B cell (primary cell): ENCODE measurements at regions not wholly inside any gene's neighbourhood (a gene's known extent, or its start where the extent isn't known, plus 50 kb on each side); places are given as distances from the start of the nearest gene placed in this dataset.

ENCODE experiments used
- ATAC-seq: fragments of 200-7000 bp; cut with Tn5 transposase; one replicate; pipeline ENCODE4 v1.10.0; 2021; ENCODE audit warnings: low read depth, mild to moderate bottlenecking, moderate number of reproducible peaks, moderate library complexity
- CTCF ChIA-PET: fragments of 350-600 bp; sonication (Branson Sonifier 250); formaldehyde crosslinking; loops from one replicate; lab custom pipeline; 2021; ENCODE audit warnings: antibody characterized with exemption, inconsistent platforms; lab: Charles Lee
- POLR2A ChIA-PET: fragments of 350-600 bp; sonication (Branson Sonifier 250); formaldehyde crosslinking; loops from one replicate; lab custom pipeline; 2021; ENCODE audit warnings: antibody characterized with exemption; lab: Charles Lee
- DNase-seq: peaks from one replicate; pipeline ENCODE4 v3.0.0; 2013
- H2AFZ ChIP-seq: 2 replicates; pipeline ENCODE4 v1.6.1; 2012; ENCODE audit warnings: mild to moderate bottlenecking, low read depth, low read length; ENCODE audit not compliant: insufficient read depth, poor library complexity, severe bottlenecking
- H3K27ac ChIP-seq, 2 donors: 1 replicate in 1 of 2; 2 replicates in 1 of 2; pipeline ENCODE4 v1.5.1; 2012 to 2013; ENCODE audit warnings: low read length in 2 of 2, mild to moderate bottlenecking in 2 of 2, moderate library complexity in 1 of 2
- H3K27me3 ChIP-seq, 4 experiments: fragments of 200-600 bp in 1 of 4; sonication (generic) in 1 of 4; replicated peaks in 1 of 4; 1 replicate in 2 of 4; 2 replicates in 2 of 4; pipeline versions ENCODE4 v1.6.1 to v1.7.0; 2013 to 2016; ENCODE audit warnings: low read length in 3 of 4, mild to moderate bottlenecking in 2 of 4, mixed read lengths in 1 of 4, moderate library complexity in 1 of 4; ENCODE audit not compliant: insufficient read depth in 4 of 4, control insufficient read depth in 3 of 4; ENCODE audit errors: control extremely low read depth in 1 of 4
- H3K36me3 ChIP-seq, 2 experiments: replicated peaks in 1 of 2; 1 replicate in 1 of 2; 2 replicates in 1 of 2; pipeline versions ENCODE4 v1.6.1 to v1.7.1; 2013; ENCODE audit warnings: low read length in 1 of 2; ENCODE audit not compliant: insufficient read depth in 2 of 2, control insufficient read depth in 1 of 2; ENCODE audit errors: control extremely low read depth in 1 of 2, extremely low read depth in 1 of 2
- H3K4me1 ChIP-seq, 2 donors: fragments of 200-600 bp in 1 of 2; sonication (generic) in 1 of 2; 1 replicate in 1 of 2; 2 replicates in 1 of 2; pipeline versions ENCODE4 v1.5.1 to v1.6.1; 2013 to 2017; ENCODE audit warnings: low read length in 2 of 2; ENCODE audit not compliant: control insufficient read depth in 2 of 2, insufficient read depth in 2 of 2
- H3K4me2 ChIP-seq: replicated peaks from 2 replicates; pipeline ENCODE3; 2012; ENCODE audit warnings: mild to moderate bottlenecking, low read depth, low read length; ENCODE audit not compliant: poor library complexity, severe bottlenecking
- H3K4me3 ChIP-seq, 5 experiments: fragments of 200-600 bp in 1 of 5; sonication (generic) in 1 of 5; 1 replicate in 3 of 5; 2 replicates in 2 of 5; pipeline versions ENCODE4 v1.5.1 to v1.7.0; 2011 to 2016; ENCODE audit warnings: low read length in 4 of 5, mild to moderate bottlenecking in 4 of 5, low read depth in 2 of 5, control low read depth in 1 of 5, moderate library complexity in 1 of 5; ENCODE audit not compliant: insufficient read depth in 1 of 5; ENCODE audit errors: control extremely low read depth in 1 of 5, extremely low read depth in 1 of 5
- H3K79me2 ChIP-seq: fragments of 200-600 bp; sonication (generic); one replicate; pipeline ENCODE4 v1.6.0; 2016; ENCODE audit warnings: low read length; ENCODE audit not compliant: control insufficient read depth, insufficient read depth
- H3K9ac ChIP-seq: fragments of 200-600 bp; sonication (generic); 2 replicates; pipeline ENCODE4 v1.6.1; 2017; ENCODE audit warnings: mild to moderate bottlenecking, low read length, moderate library complexity
- H3K9me3 ChIP-seq, 3 donors: one replicate each; pipeline versions ENCODE4 v1.6.1 to v1.7.1; 2013; ENCODE audit warnings: low read length in 2 of 3; ENCODE audit not compliant: control insufficient read depth in 2 of 3, insufficient read depth in 1 of 3; ENCODE audit errors: control extremely low read depth in 1 of 3
- H4K20me1 ChIP-seq: 2 replicates; pipeline ENCODE4 v1.6.0; 2012; ENCODE audit warnings: mild to moderate bottlenecking, low read length; ENCODE audit not compliant: insufficient read depth, control insufficient read depth, poor library complexity, severe bottlenecking
- H3K27ac Mint-ChIP-seq: one replicate; pipeline ENCODE4 v1.8.0; 2021; ENCODE audit warnings: mixed read lengths
- H3K27me3 Mint-ChIP-seq: one replicate; pipeline ENCODE4 v1.8.0; 2021; ENCODE audit warnings: mixed read lengths
- H3K4me1 Mint-ChIP-seq: one replicate; pipeline ENCODE4 v1.8.0; 2021; ENCODE audit warnings: mixed read lengths
- H3K4me3 Mint-ChIP-seq: one replicate; pipeline ENCODE4 v1.8.0; 2021; ENCODE audit warnings: mixed read lengths
- H3K9me3 Mint-ChIP-seq: one replicate; pipeline ENCODE4 v1.8.0; 2022; ENCODE audit warnings: mixed read lengths; ENCODE audit not compliant: insufficient read depth
- CTCF ChIP-seq: fragments of 200-600 bp; IDR thresholded peaks from one replicate; pipeline ENCODE4 v1.8.0; 2022; ENCODE audit warnings: antibody characterized with exemption, mild to moderate bottlenecking
- EZH2 ChIP-seq: IDR thresholded peaks from 2 replicates; pipeline ENCODE4 v1.6.1; 2012; ENCODE audit warnings: borderline replicate concordance, low read depth, mild to moderate bottlenecking, moderate library complexity, low read length; ENCODE audit not compliant: insufficient read depth, poor library complexity, severe bottlenecking
- WGBS: methylation state at CpG from one replicate; pipeline ENCODE4 v1.1.5; 2013; ENCODE audit warnings: missing lambda C conversion rate; ENCODE audit not compliant: insufficient coverage; 5-methylcytosine and 5-hydroxymethylcytosine counted together
- intact Hi-C: fragments of 100-400 bp; cut with micrococcal nuclease; formaldehyde crosslinking; loops from one replicate; pipeline ENCODE4 v1.10.0; 2022

- H4K20me1 ChIP-seq, result no peaks in the 10 kb centered on the region
- ChIA-PET CTCF (no interaction called here), POLR2A (no interaction called here)
- Mint-ChIP-seq H3K9me3 (no peaks in the 10 kb centered on the region), H3K4me3 (no peak overlapping the region), H3K4me1 (no peaks in the 10 kb centered on the region), H3K27me3 (no peaks in the 10 kb centered on the region), H3K27ac (no peak overlapping the region)
- H2AFZ ChIP-seq, result no peak overlapping the region
- no peak for DNase-seq
- H3K36me3 ChIP-seq, result no peaks in the 10 kb centered on the region
- H3K79me2 ChIP-seq, result no peaks in the 10 kb centered on the region
- no peaks in the 10 kb centered on the region for H3K9me3 ChIP-seq
- H3K27ac ChIP-seq, result no peak overlapping the region
- TF ChIP-seq CTCF (no peak), EZH2 (no peak)
- no peak for ATAC-seq
- no peak overlapping the region for H3K4me3 ChIP-seq
- intact Hi-C loops, result no loop called here
- no peaks in the 10 kb centered on the region for H3K4me1 ChIP-seq
- no CpG with 5 or more reads among the region's 1 CpG for WGBS
- H3K9ac ChIP-seq, result no peak overlapping the region
- no peak overlapping the region for H3K4me2 ChIP-seq
- H3K27me3 ChIP-seq, result no peaks in the 10 kb centered on the region
These were observed 1244.1 kb upstream of the ACO1 start for GRCh38 chr9:31140316-31140715.

GRCh38 chr9:31142456-31142855 is 1242.0 kb upstream of the ACO1 start:
- 100% methylated on average over 1 of the region's 3 CpGs for WGBS
- Histone ChIP-seq H2AFZ (no peak overlapping the region), H3K27me3 (no peaks in the 10 kb centered on the region), H3K4me2 (no peak overlapping the region), H3K9me3 (no peaks in the 10 kb centered on the region), H3K9ac (no peak overlapping the region), H3K79me2 (no peaks in the 10 kb centered on the region), H3K27ac (no peak overlapping the region), H3K4me1 (no peaks in the 10 kb centered on the region), H4K20me1 (no peaks in the 10 kb centered on the region), H3K36me3 (no peaks in the 10 kb centered on the region), H3K4me3 (no peak overlapping the region)
- Mint-ChIP-seq H3K9me3 (no peaks in the 10 kb centered on the region), H3K4me1 (peaks cover 4% of the 10 kb centered on the region), H3K27ac (no peak overlapping the region), H3K4me3 (no peak overlapping the region), H3K27me3 (no peaks in the 10 kb centered on the region)
- ChIA-PET POLR2A (no interaction called here), CTCF (no interaction called here)
- TF ChIP-seq EZH2 (no peak), CTCF (no peak)
- intact Hi-C loops, result no loop called here
- no peak for DNase-seq
- no peak for ATAC-seq
